Gastroesophageal sphincter (tissue), 3 donors: ENCODE measurements at regions not wholly inside any gene's neighbourhood (a gene's known extent, or its start where the extent isn't known, plus 50 kb on each side); places are given as distances from the start of the nearest gene placed in this dataset.

Experiments used
- EP300 ChIP-seq: sonication (generic); formaldehyde crosslinking; IDR thresholded peaks from one replicate; pipeline ENCODE4 v1.6.1; 2017; ENCODE audit warnings: antibody characterized with exemption, mild to moderate bottlenecking
- POLR2A ChIP-seq, 2 donors: fragments of 450-650 bp; IDR thresholded peaks; one replicate each; pipeline ENCODE4 v1.6.1; 2017; ENCODE audit warnings: antibody characterized with exemption in 2 of 2, mild to moderate bottlenecking in 2 of 2, moderate library complexity in 1 of 2
- TF ChIP-seq, protein P1 (sequence below), 4 experiments: fragments of 200-600 bp in 2 of 4; fragments of 450-650 bp in 2 of 4; sonication (generic) in 1 of 4; IDR thresholded peaks; one replicate each; pipeline ENCODE4 v1.5.1; 2017 to 2019; ENCODE audit warnings: antibody characterized with exemption in 4 of 4, mild to moderate bottlenecking in 2 of 4, moderate library complexity in 2 of 4

DNA sequence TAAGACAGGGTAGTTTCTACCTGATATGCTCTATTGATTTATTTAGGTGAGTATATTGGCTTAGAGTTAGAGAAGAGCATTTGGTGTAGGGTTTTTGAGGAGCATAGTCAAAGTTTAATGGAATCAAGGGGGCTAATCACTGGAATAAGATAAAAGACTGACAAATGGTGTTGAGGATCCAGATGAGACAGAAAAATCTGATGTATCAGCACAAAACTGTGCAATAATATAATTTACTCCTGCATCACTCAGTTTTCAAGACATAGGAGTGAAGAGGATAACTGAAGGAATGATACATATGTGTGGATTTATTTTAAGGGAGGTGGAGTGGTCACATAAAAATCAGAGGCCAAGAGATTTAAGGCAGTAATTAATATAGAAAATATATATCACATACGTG, 339.2 kb downstream of the NYAP2 start:
- TF ChIP-seq, protein P1, sequence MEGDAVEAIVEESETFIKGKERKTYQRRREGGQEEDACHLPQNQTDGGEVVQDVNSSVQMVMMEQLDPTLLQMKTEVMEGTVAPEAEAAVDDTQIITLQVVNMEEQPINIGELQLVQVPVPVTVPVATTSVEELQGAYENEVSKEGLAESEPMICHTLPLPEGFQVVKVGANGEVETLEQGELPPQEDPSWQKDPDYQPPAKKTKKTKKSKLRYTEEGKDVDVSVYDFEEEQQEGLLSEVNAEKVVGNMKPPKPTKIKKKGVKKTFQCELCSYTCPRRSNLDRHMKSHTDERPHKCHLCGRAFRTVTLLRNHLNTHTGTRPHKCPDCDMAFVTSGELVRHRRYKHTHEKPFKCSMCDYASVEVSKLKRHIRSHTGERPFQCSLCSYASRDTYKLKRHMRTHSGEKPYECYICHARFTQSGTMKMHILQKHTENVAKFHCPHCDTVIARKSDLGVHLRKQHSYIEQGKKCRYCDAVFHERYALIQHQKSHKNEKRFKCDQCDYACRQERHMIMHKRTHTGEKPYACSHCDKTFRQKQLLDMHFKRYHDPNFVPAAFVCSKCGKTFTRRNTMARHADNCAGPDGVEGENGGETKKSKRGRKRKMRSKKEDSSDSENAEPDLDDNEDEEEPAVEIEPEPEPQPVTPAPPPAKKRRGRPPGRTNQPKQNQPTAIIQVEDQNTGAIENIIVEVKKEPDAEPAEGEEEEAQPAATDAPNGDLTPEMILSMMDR (IDR thresholded peaks at IDR 0.05), result no peak
- TF ChIP-seq POLR2A (IDR thresholded peaks at IDR 0.05) (no peak), EP300 (no peak)
